ENCODE measurements at regions not wholly inside any gene's neighbourhood (a gene's known extent, or its start where the extent isn't known, plus 50 kb on each side); places are given as distances from the start of the nearest gene placed in this dataset.
A peak's percentile ranks its signal among the peaks of the same experiment; 100 is the strongest.
"Not testable (repeated sequence)": the region's sequence is repeated elsewhere in the genome, so short reads cannot be mapped to it uniquely, and the experiment has no call there.

DNA sequence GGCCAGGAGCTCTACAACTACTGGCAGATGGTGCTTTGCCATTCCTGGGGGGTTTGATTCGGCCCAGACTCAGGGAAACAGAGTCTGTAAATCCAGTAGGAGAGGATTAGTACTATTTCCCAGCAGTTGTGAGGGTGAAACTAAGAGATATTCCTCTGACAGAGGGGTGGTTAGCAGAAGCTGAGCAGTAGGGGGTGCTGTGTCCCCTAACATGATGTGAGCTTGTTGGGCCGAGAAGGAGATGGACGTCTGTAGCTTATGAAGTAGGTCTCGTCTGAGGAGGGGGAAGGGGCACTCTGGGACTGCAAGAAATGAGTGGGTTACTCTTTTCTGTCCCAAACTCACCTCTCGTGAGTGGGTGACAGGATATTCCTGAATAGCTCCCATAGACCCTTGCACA lies 179.2 kb upstream of the MBL2 start:
- no peaks in the 10 kb centered on the region for H3K9me3 ChIP-seq (ENCODE audit: severe bottlenecking)
- H3K27ac ChIP-seq, result no peak overlapping the region
- peak; percentile 22 for DNase-seq
- TF ChIP-seq, protein P1, sequence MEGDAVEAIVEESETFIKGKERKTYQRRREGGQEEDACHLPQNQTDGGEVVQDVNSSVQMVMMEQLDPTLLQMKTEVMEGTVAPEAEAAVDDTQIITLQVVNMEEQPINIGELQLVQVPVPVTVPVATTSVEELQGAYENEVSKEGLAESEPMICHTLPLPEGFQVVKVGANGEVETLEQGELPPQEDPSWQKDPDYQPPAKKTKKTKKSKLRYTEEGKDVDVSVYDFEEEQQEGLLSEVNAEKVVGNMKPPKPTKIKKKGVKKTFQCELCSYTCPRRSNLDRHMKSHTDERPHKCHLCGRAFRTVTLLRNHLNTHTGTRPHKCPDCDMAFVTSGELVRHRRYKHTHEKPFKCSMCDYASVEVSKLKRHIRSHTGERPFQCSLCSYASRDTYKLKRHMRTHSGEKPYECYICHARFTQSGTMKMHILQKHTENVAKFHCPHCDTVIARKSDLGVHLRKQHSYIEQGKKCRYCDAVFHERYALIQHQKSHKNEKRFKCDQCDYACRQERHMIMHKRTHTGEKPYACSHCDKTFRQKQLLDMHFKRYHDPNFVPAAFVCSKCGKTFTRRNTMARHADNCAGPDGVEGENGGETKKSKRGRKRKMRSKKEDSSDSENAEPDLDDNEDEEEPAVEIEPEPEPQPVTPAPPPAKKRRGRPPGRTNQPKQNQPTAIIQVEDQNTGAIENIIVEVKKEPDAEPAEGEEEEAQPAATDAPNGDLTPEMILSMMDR (IDR thresholded peaks at IDR 0.05; ENCODE audit: low read depth, low read length), result peak; percentile 31; the same call in 1 of the 2 replicates
- no peak overlapping the region for H3K4me3 ChIP-seq (ENCODE audit: low read depth, low read length)
- H3K27me3 ChIP-seq (ENCODE audit: insufficient read depth, low read depth, severe bottlenecking), result no peaks in the 10 kb centered on the region
- H3K36me3 ChIP-seq, result no peaks in the 10 kb centered on the region

DNA sequence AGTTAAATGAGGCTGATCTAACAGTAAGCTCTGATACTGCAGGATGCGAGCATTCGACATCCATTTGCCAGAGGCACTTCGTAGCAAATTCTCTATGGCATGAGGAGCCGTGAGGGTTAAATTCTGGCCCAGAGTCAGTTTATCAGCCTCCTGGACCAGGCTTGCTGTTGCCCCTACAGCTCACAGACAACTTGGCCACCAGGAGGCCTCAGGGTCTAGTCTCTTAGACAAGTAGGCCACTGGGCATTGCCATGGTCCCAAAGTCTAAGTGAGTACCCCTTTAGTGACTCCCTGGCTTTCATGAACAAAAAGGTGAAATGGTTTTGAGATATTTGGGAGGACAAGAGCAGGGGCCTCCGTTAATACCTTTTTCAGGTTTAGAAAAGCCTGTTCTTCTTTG lies 178.0 kb upstream of the MBL2 start:
- no peaks in the 10 kb centered on the region for H3K36me3 ChIP-seq
- no peaks in the 10 kb centered on the region for H3K9me3 ChIP-seq (ENCODE audit: severe bottlenecking)
- DNase-seq, result no peak
- no peak overlapping the region for H3K27ac ChIP-seq
- H3K4me3 ChIP-seq (ENCODE audit: low read depth, low read length), result no peak overlapping the region
- TF ChIP-seq, protein P1 (IDR thresholded peaks at IDR 0.05; ENCODE audit: low read depth, low read length), result no peak
- H3K27me3 ChIP-seq (ENCODE audit: insufficient read depth, low read depth, severe bottlenecking), result no peaks in the 10 kb centered on the region

DNA sequence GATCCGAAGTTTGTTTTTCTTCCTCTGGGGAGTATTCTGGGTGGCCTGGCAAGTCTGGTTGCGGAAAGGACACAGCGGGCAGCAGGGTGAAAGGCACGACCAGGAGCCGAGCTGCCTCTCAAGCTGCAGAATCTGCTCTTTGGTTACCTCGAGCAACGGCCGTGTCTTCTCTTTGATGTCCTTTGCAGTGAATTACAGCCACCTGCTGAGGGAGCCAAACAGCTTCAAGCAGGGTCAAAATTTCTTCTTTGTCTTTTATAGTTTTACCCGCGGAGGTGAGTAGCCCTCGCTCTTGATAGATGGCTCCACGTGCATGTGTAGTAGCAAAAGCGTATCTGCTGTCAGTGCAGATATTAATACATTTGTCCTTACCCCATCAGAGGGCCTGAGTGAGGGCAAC lies 177.3 kb upstream of the MBL2 start:
- no peak for DNase-seq
- Histone ChIP-seq H3K27me3 (ENCODE audit: insufficient read depth, low read depth, severe bottlenecking) (no peaks in the 10 kb centered on the region), H3K4me3 (ENCODE audit: low read depth, low read length) (no peak overlapping the region), H3K36me3 (no peaks in the 10 kb centered on the region), H3K9me3 (ENCODE audit: severe bottlenecking) (no peaks in the 10 kb centered on the region), H3K27ac (no peak overlapping the region)
- TF ChIP-seq, protein P1 (IDR thresholded peaks at IDR 0.05; ENCODE audit: low read depth, low read length), result no peak

DNA sequence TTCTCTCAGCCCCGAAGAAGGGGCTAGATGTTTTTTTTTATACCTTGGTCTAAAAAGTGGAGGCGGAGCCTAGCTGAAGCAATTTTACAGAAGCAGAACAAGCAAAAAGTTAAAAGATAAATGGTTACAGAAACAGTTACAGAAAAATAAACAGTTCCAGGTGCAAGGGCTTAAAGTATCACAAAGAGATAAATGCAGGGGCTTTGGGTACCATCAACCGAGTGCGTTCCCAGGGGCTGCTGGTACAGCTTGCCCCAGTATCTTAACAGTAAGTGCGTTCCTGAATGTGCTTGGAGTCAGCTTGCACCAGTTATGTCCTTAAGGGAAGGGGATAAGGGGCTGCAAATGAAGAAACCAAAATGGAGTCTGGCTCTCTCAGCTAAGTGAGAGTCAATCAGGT lies 173.9 kb upstream of the MBL2 start:
- no peaks in the 10 kb centered on the region for H3K27me3 ChIP-seq (ENCODE audit: insufficient read depth, low read depth, severe bottlenecking)
- no peak overlapping the region for H3K27ac ChIP-seq
- no peaks in the 10 kb centered on the region for H3K9me3 ChIP-seq (ENCODE audit: severe bottlenecking)
- no peak for DNase-seq
- no peak overlapping the region for H3K4me3 ChIP-seq (ENCODE audit: low read depth, low read length)
- no peaks in the 10 kb centered on the region for H3K36me3 ChIP-seq
- TF ChIP-seq, protein P1 (IDR thresholded peaks at IDR 0.05; ENCODE audit: low read depth, low read length), result no peak

DNA sequence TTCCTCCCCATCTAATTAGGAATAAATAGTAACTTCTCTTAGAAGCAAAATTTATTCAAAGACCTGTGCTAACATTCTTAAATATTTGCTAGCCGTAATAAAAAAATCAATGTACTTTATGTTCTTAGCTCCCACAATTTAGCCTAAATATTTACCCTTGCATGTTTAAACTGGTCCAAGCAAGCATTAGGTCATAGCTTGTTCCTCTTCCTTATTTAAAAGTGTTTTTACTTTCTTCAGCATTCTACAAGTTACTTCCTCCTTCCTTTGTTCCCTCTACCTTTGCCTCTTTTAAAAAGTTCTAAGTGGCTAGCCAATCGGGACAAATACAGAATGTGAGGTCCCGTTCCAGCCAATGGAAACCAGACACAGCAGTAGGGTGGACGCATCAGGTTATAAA lies 172.9 kb upstream of the MBL2 start:
- not testable (repeated sequence) for H3K27ac ChIP-seq; H3K27me3 ChIP-seq (ENCODE audit: insufficient read depth, low read depth, severe bottlenecking); H3K4me3 ChIP-seq (ENCODE audit: low read depth, low read length); H3K9me3 ChIP-seq (ENCODE audit: severe bottlenecking); DNase-seq; H3K36me3 ChIP-seq

DNA sequence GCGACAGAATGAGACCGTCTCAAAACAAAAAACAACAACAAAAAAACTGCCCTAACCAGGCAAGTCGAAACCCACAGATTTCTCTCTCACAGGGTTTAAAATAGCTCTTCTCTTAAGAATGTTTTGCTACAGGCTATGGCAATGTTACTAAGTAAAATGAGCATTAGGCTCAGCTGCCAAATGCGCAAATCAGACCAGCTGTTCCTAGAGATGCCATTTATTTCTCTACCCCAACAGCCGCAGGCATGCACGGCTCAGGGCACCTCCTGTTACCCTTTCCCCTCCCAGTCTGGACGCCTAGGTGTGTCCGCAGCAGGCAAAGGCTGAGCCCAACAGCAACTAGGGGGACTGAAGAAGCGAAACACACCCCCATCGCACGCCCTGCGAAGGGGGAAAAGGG lies 168.3 kb upstream of the MBL2 start:
- H3K27ac ChIP-seq, result no peak overlapping the region
- no peak for DNase-seq

More for the DNA sequence above, 168.3 kb upstream of the MBL2 start:
- TF ChIP-seq, protein P1 (IDR thresholded peaks at IDR 0.05; ENCODE audit: low read depth, low read length), result no peak
- no peak overlapping the region for H3K4me3 ChIP-seq (ENCODE audit: low read depth, low read length)
- no peaks in the 10 kb centered on the region for H3K9me3 ChIP-seq (ENCODE audit: severe bottlenecking)
- H3K36me3 ChIP-seq, result no peaks in the 10 kb centered on the region
- H3K27me3 ChIP-seq (ENCODE audit: insufficient read depth, low read depth, severe bottlenecking), result no peaks in the 10 kb centered on the region

Measured in WERI-Rb-1 (cell line).